A549 (cell line): ENCODE measurements at regions not wholly inside any gene's neighbourhood (a gene's known extent, or its start where the extent isn't known, plus 50 kb on each side); places are given as distances from the start of the nearest gene placed in this dataset.

Experiments used
- ATAC-seq, 2 experiments: fragments of 200-7000 bp in 1 of 2; fragments of >200 bp in 1 of 2; cut with Nextera tagmentation in 1 of 2; cut with Tn5 transposase in 1 of 2; 3 replicates each; pipeline versions ENCODE4 v1.8.0 to v1.9.1; 2018 to 2020; ENCODE audit warnings: mild to moderate bottlenecking in 1 of 2, moderate library complexity in 1 of 2
- CTCF ChIA-PET: fragments of 300-600 bp; sonication (Branson Sonifier 250); formaldehyde crosslinking; extraction: SDS; loops from one replicate; lab custom pipeline; 2021; ENCODE audit warnings: antibody characterized with exemption, inconsistent platforms; lab: Yijun Ruan, JAX
- POLR2A ChIA-PET: fragments of 350-600 bp; formaldehyde crosslinking; extraction: SDS; loops from one replicate; lab custom pipeline; 2021; ENCODE audit warnings: antibody characterized with exemption, inconsistent platforms; lab: Yijun Ruan, JAX
- DNase-seq, 2 experiments: peaks; one replicate each; pipeline versions ENCODE4 v3.0.0 to v3.0.0-alpha.2; 2011 to 2016; ENCODE audit warnings: low read depth in 1 of 2, low spot score in 1 of 2
- FAIRE-seq: peaks from 2 replicates; lab custom pipeline; 2011; peaks lifted over from hg19 to GRCh38; lab: Jason Lieb, UNC
- H3K27ac ChIP-seq, 2 experiments: fragments of >200 bp; sonication (Bioruptor Twin); formaldehyde crosslinking; 3 replicates each; pipeline ENCODE4 v1.5.1; 2016 to 2017
- H3K4me1 ChIP-seq: fragments of >200 bp; sonication (Bioruptor Twin); formaldehyde crosslinking; 3 replicates; pipeline ENCODE4 v1.6.1; 2016
- H3K4me2 ChIP-seq: fragments of >200 bp; sonication (Bioruptor Twin); formaldehyde crosslinking; 3 replicates; pipeline ENCODE4 v1.6.1; 2016
- H3K4me3 ChIP-seq: fragments of >200 bp; sonication (Bioruptor Twin); formaldehyde crosslinking; 3 replicates; pipeline ENCODE4 v1.5.1; 2016
- H3K9me3 ChIP-seq: fragments of >200 bp; sonication (Bioruptor Twin); formaldehyde crosslinking; 3 replicates; pipeline ENCODE4 v1.6.1; 2016
- BCL3 ChIP-seq: fragments of >200 bp; sonication (Bioruptor Twin); formaldehyde crosslinking; IDR thresholded peaks from 3 replicates; pipeline ENCODE4 v1.6.1; 2016
- BHLHE40 ChIP-seq: IDR thresholded peaks from 2 replicates; pipeline ENCODE4 v1.6.1; 2012; ENCODE audit warnings: low read depth, low read length, inconsistent platforms
- CEBPB ChIP-seq, 2 experiments: fragments of >200 bp in 1 of 2; sonication (Bioruptor Twin) in 1 of 2; formaldehyde crosslinking in 1 of 2; IDR thresholded peaks; 2 replicates each; pipeline ENCODE4 v1.6.1; 2012 to 2016
- CHD2 ChIP-seq: fragments of 150-350 bp; IDR thresholded peaks from 2 replicates; pipeline ENCODE4 v1.6.1; 2014; ENCODE audit warnings: low read length; ENCODE audit not compliant: partially characterized antibody
- CTCF ChIP-seq: fragments of >200 bp; sonication (Bioruptor Twin); formaldehyde crosslinking; IDR thresholded peaks from 3 replicates; pipeline ENCODE4 v1.5.1; 2016
- HES2 ChIP-seq: fragments of >200 bp; sonication (Bioruptor Twin); formaldehyde crosslinking; IDR thresholded peaks from 2 replicates; pipeline ENCODE4 v1.6.1; 2016
- HEYL ChIP-seq: fragments of 250-450 bp; sonication (Bioruptor Pico); IDR thresholded peaks from 2 replicates; pipeline ENCODE4 v1.8.0; 2021; ENCODE audit warnings: mild to moderate bottlenecking, moderate library complexity
- HMGXB4 ChIP-seq: fragments of 250-450 bp; sonication (Bioruptor Pico); IDR thresholded peaks from 2 replicates; pipeline ENCODE4 v1.5.0; 2021; ENCODE audit warnings: mild to moderate bottlenecking, moderate library complexity, borderline replicate concordance
- HOXA7 ChIP-seq: fragments of 250-450 bp; sonication (Bioruptor Pico); IDR thresholded peaks from 2 replicates; pipeline ENCODE4 v1.5.0; 2020; ENCODE audit warnings: mild to moderate bottlenecking, moderate library complexity
- JUNB ChIP-seq: fragments of >200 bp; sonication (Bioruptor Twin); formaldehyde crosslinking; IDR thresholded peaks from 2 replicates; pipeline ENCODE4 v1.6.1; 2016
- KDM5A ChIP-seq: fragments of 200-600 bp; sonication (generic); IDR thresholded peaks from 2 replicates; pipeline ENCODE4 v1.6.1; 2016; ENCODE audit warnings: antibody characterized with exemption, mild to moderate bottlenecking
- MAX ChIP-seq: IDR thresholded peaks from 2 replicates; pipeline ENCODE4 v1.6.1; 2012
- POLR2A ChIP-seq: IDR thresholded peaks from 2 replicates; pipeline ENCODE4 v1.6.1; 2012; ENCODE audit warnings: mild to moderate bottlenecking, low read length
- POLR2AphosphoS2 ChIP-seq: conservative IDR thresholded peaks from 2 replicates; pipeline ENCODE4 v1.6.1; 2012; ENCODE audit warnings: low read length, improper control_type of control experiment, inconsistent platforms
- RAD21 ChIP-seq, 2 experiments: fragments of >200 bp in 1 of 2; sonication (Bioruptor Twin) in 1 of 2; formaldehyde crosslinking in 1 of 2; IDR thresholded peaks in 1 of 2; conservative IDR thresholded peaks in 1 of 2; 2 replicates in 1 of 2; 3 replicates in 1 of 2; pipeline ENCODE4 v1.6.1; 2012 to 2018; ENCODE audit warnings: inconsistent platforms in 1 of 2
- RFX5 ChIP-seq: fragments of 450-650 bp; IDR thresholded peaks from 2 replicates; pipeline ENCODE4 v1.7.1; 2014; ENCODE audit warnings: antibody characterized with exemption, mild to moderate bottlenecking, moderate library complexity
- SMC3 ChIP-seq: fragments of >200 bp; sonication (Bioruptor Twin); formaldehyde crosslinking; IDR thresholded peaks from 3 replicates; pipeline ENCODE4 v1.6.1; 2018; ENCODE audit warnings: inconsistent platforms
- USF2 ChIP-seq: fragments of 450-650 bp; IDR thresholded peaks from 2 replicates; pipeline ENCODE4 v1.6.1; 2014; ENCODE audit warnings: antibody characterized with exemption
- ZNF302 ChIP-seq: fragments of 250-450 bp; sonication (Bioruptor Pico); IDR thresholded peaks from 2 replicates; pipeline ENCODE4 v1.9.0; 2021; ENCODE audit warnings: inconsistent platforms, mild to moderate bottlenecking, moderate library complexity
- WGBS: methylation state at CpG from one replicate; pipeline ENCODE4 v1.1.6; 2017; ENCODE audit errors: missing lambda C conversion rate; 5-methylcytosine and 5-hydroxymethylcytosine counted together

GRCh38 chr5:5370059-5370774, 52.3 kb upstream of the ICE1 start:
- no peak for TF ChIP-seq HMGXB4 (CRISPR knock-in tag)
- no peak for TF ChIP-seq HOXA7
- TF ChIP-seq HES2 = no peak
- TF ChIP-seq POLR2A = no peak
- no peak for TF ChIP-seq CTCF
- no peak for TF ChIP-seq USF2
- no peak for TF ChIP-seq CEBPB (IDR thresholded peaks at IDR 0.05)
- TF ChIP-seq RFX5 = no peak
- TF ChIP-seq SMC3 = no peak
- H3K4me2 ChIP-seq = no peak overlapping the region
- ATAC-seq = no peak
- H3K4me1 ChIP-seq = no peaks in the 10 kb centered on the region
- ChIA-PET POLR2A (no interaction called here), CTCF (interaction anchor here (0.5 to 3.3 kb wide), 4 partner anchors 10 to 126 kb away, joined by 3 to 12 read pairs (median 3); no protein-coding TSS in a partner anchor)
- no peak overlapping the region for H3K4me3 ChIP-seq
- no peak for DNase-seq
- no peak for FAIRE-seq
- H3K27ac ChIP-seq = no peak overlapping the region
- 78% methylated on average over 7 of the region's 7 CpGs for WGBS
- no peaks in the 10 kb centered on the region for H3K9me3 ChIP-seq

- H3K27ac ChIP-seq = no peak overlapping the region
- H3K9me3 ChIP-seq = no peaks in the 10 kb centered on the region
- TF ChIP-seq ZNF302 (no peak), KDM5A (no peak), BCL3 (no peak), RAD21 (conservative IDR thresholded peaks at IDR 0.05 in 1 of 2, IDR thresholded peaks at IDR 0.05 in 1 of 2) (no peak), HEYL (no peak), JUNB (no peak), HOXA7 (no peak), BHLHE40 (no peak), CHD2 (no peak), MAX (no peak), POLR2AphosphoS2 (no peak)
- no peak overlapping the region for H3K4me3 ChIP-seq
- POLR2A ChIA-PET = no interaction called here
- no peak overlapping the region for H3K4me2 ChIP-seq
- CTCF ChIA-PET = interaction anchor here (1.2 kb wide), 1 partner anchor 19 kb away, joined by 3 read pairs; no protein-coding TSS in a partner anchor
- ATAC-seq (no peak), DNase-seq (no peak), FAIRE-seq (no peak)
- no peaks in the 10 kb centered on the region for H3K4me1 ChIP-seq
- 70% methylated on average over 6 of the region's 6 CpGs for WGBS
Observed at GRCh38 chr5:5371005-5371404, 51.5 kb upstream of the ICE1 start.
